Breast epithelium (tissue), 4 donors: ENCODE measurements at regions not wholly inside any gene's neighbourhood (a gene's known extent, or its start where the extent isn't known, plus 50 kb on each side); places are given as distances from the start of the nearest gene placed in this dataset.
"Not testable (repeated sequence)": the region's sequence is repeated elsewhere in the genome, so short reads cannot be mapped to it uniquely, and the experiment has no call there.

Source experiments
- DNase-seq, 2 donors: peaks; one replicate each; pipeline ENCODE4 v3.0.0-alpha.2; 2019; ENCODE audit warnings: low spot score in 2 of 2
- H3K27ac ChIP-seq, 2 donors: fragments of 200-600 bp; sonication (generic) in 1 of 2; one replicate each; pipeline ENCODE4 v1.5.1; 2016 to 2019; ENCODE audit warnings: mild to moderate bottlenecking in 1 of 2
- H3K27me3 ChIP-seq, 2 donors: fragments of 200-600 bp; sonication (generic) in 1 of 2; one replicate each; pipeline versions ENCODE4 v1.5.1 to v1.6.0; 2017 to 2019; ENCODE audit warnings: control low read depth in 1 of 2, mild to moderate bottlenecking in 1 of 2
- H3K36me3 ChIP-seq: fragments of 200-600 bp; one replicate; pipeline ENCODE4 v1.5.1; 2019
- H3K4me1 ChIP-seq, 2 donors: fragments of 200-600 bp; sonication (generic); one replicate each; pipeline ENCODE4 v1.5.1; 2016 to 2019; ENCODE audit warnings: control low read depth in 1 of 2
- H3K4me3 ChIP-seq, 3 donors: fragments of 200-600 bp; sonication (generic); 1 replicate in 2 of 3; 2 replicates in 1 of 3; pipeline ENCODE4 v1.5.1; 2016 to 2019; ENCODE audit warnings: mild to moderate bottlenecking in 3 of 3, moderate library complexity in 2 of 3
- H3K9me3 ChIP-seq, 2 donors: fragments of 200-600 bp; sonication (generic) in 1 of 2; one replicate each; pipeline ENCODE4 v1.5.1; 2016 to 2019; ENCODE audit warnings: control low read depth in 1 of 2
- POLR2A ChIP-seq: fragments of 450-650 bp; IDR thresholded peaks from one replicate; pipeline ENCODE4 v1.6.1; 2016; ENCODE audit warnings: antibody characterized with exemption, mild to moderate bottlenecking, moderate library complexity
- POLR2AphosphoS5 ChIP-seq, 3 donors: sonication (generic); formaldehyde crosslinking; IDR thresholded peaks; one replicate each; pipeline ENCODE4 v1.6.1; 2017; ENCODE audit warnings: antibody characterized with exemption in 3 of 3
- intact Hi-C: fragments of 100-400 bp; cut with DNase I; formaldehyde crosslinking; loops from one replicate; pipeline ENCODE4 v1.15.1; 2023; ENCODE audit warnings: low total_unique reads
- TF ChIP-seq, protein P1 (sequence below), 3 donors: fragments of 450-650 bp; IDR thresholded peaks; one replicate each; pipeline ENCODE4 v1.5.1; 2016 to 2017; ENCODE audit warnings: antibody characterized with exemption in 3 of 3, mild to moderate bottlenecking in 3 of 3, moderate library complexity in 3 of 3

DNA sequence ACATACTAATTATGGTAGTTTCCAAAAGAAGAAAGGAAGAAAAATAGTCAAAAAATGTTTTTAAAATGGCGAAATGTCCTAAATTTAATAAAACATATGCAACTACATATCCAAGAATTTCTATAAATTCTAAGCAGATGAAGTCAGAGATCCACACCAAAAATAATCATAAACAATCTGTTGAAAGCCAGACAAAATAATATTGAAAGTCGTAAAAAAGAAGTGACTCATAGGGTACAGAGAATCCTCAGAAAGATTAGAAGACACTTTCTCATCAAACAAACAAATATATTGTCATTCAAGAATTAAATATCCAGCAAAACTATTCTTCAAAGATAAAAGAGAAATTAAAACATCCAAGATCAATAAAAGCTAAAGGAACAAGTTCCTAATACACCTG is 281.4 kb upstream of the ZNF804A start:
- Histone ChIP-seq H3K4me3 (no peak overlapping the region), H3K36me3 (no peaks in the 10 kb centered on the region), H3K4me1 (no peaks in the 10 kb centered on the region), H3K9me3 (no peaks in the 10 kb centered on the region), H3K27me3 (no peaks in the 10 kb centered on the region), H3K27ac (no peak overlapping the region)
- TF ChIP-seq, protein P1, sequence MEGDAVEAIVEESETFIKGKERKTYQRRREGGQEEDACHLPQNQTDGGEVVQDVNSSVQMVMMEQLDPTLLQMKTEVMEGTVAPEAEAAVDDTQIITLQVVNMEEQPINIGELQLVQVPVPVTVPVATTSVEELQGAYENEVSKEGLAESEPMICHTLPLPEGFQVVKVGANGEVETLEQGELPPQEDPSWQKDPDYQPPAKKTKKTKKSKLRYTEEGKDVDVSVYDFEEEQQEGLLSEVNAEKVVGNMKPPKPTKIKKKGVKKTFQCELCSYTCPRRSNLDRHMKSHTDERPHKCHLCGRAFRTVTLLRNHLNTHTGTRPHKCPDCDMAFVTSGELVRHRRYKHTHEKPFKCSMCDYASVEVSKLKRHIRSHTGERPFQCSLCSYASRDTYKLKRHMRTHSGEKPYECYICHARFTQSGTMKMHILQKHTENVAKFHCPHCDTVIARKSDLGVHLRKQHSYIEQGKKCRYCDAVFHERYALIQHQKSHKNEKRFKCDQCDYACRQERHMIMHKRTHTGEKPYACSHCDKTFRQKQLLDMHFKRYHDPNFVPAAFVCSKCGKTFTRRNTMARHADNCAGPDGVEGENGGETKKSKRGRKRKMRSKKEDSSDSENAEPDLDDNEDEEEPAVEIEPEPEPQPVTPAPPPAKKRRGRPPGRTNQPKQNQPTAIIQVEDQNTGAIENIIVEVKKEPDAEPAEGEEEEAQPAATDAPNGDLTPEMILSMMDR (IDR thresholded peaks at IDR 0.05): no peak
- no peak for TF ChIP-seq POLR2AphosphoS5 (IDR thresholded peaks at IDR 0.05)
- TF ChIP-seq POLR2A: no peak
- DNase-seq: no peak
- intact Hi-C loops: no loop called here

DNA sequence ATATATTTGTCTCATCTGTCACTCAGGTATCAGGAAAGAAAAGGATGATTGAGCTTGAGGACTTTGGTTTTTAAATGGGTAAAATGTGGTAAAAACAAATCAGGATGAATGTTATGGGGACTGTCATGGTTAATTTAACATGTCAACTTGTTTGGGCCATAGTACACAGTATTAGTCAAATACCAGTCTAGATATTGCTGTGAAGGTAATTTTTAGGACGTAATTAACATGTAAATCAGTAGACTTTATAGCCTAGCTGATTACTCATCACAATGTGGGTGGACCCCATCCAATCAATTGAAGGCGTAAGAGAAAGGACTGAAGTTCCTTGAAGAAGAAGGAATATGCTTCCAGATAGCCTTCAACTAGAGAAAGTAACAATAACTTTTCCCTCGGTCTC is 275.7 kb upstream of the ZNF804A start:
- H3K36me3 ChIP-seq: no peaks in the 10 kb centered on the region
- H3K27ac ChIP-seq: no peak overlapping the region
- H3K4me3 ChIP-seq: no peak overlapping the region
- intact Hi-C loops: no loop called here
- DNase-seq: no peak
- H3K27me3 ChIP-seq: no peaks in the 10 kb centered on the region
- no peaks in the 10 kb centered on the region for H3K9me3 ChIP-seq
- H3K4me1 ChIP-seq: no peaks in the 10 kb centered on the region
- TF ChIP-seq POLR2AphosphoS5 (IDR thresholded peaks at IDR 0.05) (no peak), POLR2A (no peak)
- TF ChIP-seq, protein P1 (IDR thresholded peaks at IDR 0.05): no peak

DNA sequence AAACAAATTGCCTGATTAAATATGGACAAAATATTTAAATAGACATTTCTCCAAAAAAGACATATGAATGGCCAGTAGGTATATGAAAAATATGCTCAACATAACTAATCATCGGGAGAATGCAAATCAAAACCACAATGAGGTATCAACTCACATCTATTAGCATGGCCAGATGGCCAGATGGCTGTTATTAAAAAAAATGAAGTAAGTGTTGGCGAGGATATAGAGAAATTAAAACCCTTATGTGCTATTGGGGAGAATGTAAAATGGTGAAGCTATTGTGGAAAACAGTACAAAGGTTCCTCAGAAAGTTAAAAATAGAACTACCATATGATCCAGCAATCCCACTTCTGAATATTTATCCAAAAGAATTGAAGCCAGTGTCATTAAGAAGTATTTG is 272.3 kb upstream of the ZNF804A start:
- Histone ChIP-seq H3K4me3 (no peak overlapping the region), H3K36me3 (no peaks in the 10 kb centered on the region), H3K4me1 (no peaks in the 10 kb centered on the region), H3K9me3 (no peaks in the 10 kb centered on the region), H3K27ac (no peak overlapping the region), H3K27me3 (no peaks in the 10 kb centered on the region)
- DNase-seq: no peak
- no peak for TF ChIP-seq POLR2A
- intact Hi-C loops: no loop called here

DNA sequence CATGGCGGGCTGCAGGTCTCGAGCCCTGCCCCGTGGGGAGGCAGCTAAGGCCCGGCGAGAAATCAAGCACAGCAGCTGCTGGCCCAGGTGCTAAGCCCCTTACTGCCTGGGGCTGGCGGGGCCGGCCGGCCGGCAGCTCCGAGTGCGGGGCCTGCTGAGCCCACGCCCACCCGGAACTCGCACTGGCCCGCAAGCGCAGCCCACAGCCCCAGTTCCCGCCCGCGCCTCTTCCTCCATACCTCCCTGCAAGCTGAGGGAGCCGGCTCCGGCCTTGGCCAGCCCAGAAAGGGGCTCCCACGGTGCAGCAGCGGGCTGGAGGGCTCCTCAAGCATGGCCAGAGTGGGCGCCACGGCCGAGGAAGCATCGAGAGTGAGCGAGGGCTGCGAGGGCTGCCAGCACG is 270.5 kb upstream of the ZNF804A start:
- intact Hi-C loops, H3K4me1 ChIP-seq, DNase-seq, H3K4me3 ChIP-seq, H3K9me3 ChIP-seq, H3K27me3 ChIP-seq, H3K27ac ChIP-seq, H3K36me3 ChIP-seq: not testable (repeated sequence)

DNA sequence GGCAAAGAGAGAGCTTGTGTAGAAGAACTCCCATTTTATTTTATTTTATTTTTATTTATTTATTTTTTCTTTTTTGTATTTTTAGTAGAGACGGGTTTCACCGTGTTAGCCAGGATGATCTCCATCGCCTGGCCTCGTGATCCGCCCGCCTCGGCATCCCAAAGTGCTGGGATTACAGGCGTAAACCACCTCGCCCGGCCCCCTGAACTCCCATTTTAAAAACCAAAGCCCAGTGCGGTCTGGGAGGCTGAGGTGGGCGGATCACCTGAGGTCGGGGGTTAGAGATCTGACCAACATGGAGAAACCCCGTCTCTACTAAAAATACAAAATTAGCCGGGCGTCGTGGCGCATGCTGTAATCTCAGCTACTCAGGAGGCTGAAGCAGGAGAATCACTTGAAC is 267.8 kb upstream of the ZNF804A start:
- H3K9me3 ChIP-seq, H3K4me3 ChIP-seq, intact Hi-C loops, DNase-seq, H3K4me1 ChIP-seq, H3K27me3 ChIP-seq, H3K27ac ChIP-seq, H3K36me3 ChIP-seq: not testable (repeated sequence)

DNA sequence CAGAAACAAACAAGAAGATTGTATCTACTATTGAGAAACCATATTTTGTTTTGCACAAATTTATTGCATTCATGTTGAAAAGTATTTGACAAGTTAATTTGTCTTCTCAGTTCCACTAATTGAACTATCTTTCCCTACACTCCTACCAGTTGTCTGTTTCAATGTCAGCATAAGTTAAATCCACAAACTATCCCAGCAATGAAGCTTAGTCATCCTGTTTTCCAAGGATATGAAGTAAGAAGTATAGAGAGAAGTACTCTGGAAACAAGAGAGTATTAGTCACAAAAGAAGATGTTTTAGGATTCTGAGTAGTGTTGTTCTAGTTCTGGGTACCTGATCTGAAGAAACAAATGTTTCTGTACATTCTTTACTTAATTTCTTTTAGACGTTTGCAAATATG is 261.6 kb upstream of the ZNF804A start:
- no peak for DNase-seq
- Histone ChIP-seq H3K9me3 (no peaks in the 10 kb centered on the region), H3K4me3 (no peak overlapping the region), H3K27me3 (no peaks in the 10 kb centered on the region), H3K4me1 (no peaks in the 10 kb centered on the region), H3K27ac (no peak overlapping the region), H3K36me3 (no peaks in the 10 kb centered on the region)
- TF ChIP-seq, protein P1 (IDR thresholded peaks at IDR 0.05): no peak
- no peak for TF ChIP-seq POLR2AphosphoS5 (IDR thresholded peaks at IDR 0.05)
- TF ChIP-seq POLR2A: no peak
- intact Hi-C loops: no loop called here

DNA sequence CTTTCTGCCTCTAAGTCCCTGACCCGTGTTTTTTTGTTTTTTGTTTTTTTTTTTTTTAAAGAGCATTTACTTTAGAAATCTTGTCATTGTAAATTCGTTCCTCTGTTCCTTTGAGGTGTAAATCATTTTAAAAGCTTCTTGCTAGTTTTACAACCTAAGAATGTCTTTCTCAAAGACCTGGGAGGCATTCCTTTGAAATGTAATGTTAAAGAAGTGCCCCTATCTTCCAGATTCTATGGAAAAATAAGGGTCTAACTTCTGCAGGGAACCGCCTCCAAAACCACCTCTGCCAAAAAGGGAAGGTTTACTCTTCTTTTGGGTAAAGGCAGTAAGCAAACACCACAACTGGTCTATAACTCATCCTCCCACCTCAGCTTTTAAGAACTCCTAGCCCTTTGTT is 259.6 kb upstream of the ZNF804A start:
- Histone ChIP-seq H3K9me3 (no peaks in the 10 kb centered on the region), H3K36me3 (no peaks in the 10 kb centered on the region), H3K27me3 (no peaks in the 10 kb centered on the region), H3K4me3 (no peak overlapping the region), H3K4me1 (no peaks in the 10 kb centered on the region), H3K27ac (no peak overlapping the region)
- TF ChIP-seq POLR2A (no peak), POLR2AphosphoS5 (IDR thresholded peaks at IDR 0.05) (no peak)
- TF ChIP-seq, protein P1 (IDR thresholded peaks at IDR 0.05): no peak
- intact Hi-C loops: no loop called here
- no peak for DNase-seq
